ENCODE measurements at regions not wholly inside any gene's neighbourhood (a gene's known extent, or its start where the extent isn't known, plus 50 kb on each side); places are given as distances from the start of the nearest gene placed in this dataset.

GRCh38 chr17:72373910-72374741 is 253.3 kb downstream of the SOX9 start:
- Histone ChIP-seq H3K27me3 (ENCODE audit: control insufficient read depth in 1 of 2, insufficient read depth in 2 of 2, low read length in 1 of 2) (no peaks in the 10 kb centered on the region), H3K36me3 (ENCODE audit: control insufficient read depth in 1 of 2, insufficient read depth in 2 of 2, low read length in 1 of 2) (no peaks in the 10 kb centered on the region), H3K4me3 (ENCODE audit: low read length in 2 of 2) (no peak overlapping the region), H3K27ac (ENCODE audit: low read depth in 1 of 2, low read length in 2 of 2) (no peak overlapping the region), H3K4me1 (ENCODE audit: control insufficient read depth in 1 of 2, insufficient read depth in 2 of 2, low read length in 2 of 2) (no peaks in the 10 kb centered on the region), H3K9me3 (ENCODE audit: control insufficient read depth, low read length) (no peaks in the 10 kb centered on the region)
- ATAC-seq (ENCODE audit: low FRiP score) (no peak), DNase-seq (no peak)
- intact Hi-C loops (cut with DNase I) = no loop called here
- whole genome bisulfite sequencing, 2 donors = 76% methylated on average over 12 to 13 of the region's 13 CpGs

- 68 to 77% methylated on average over 16 of the region's 16 CpGs for WGBS, 2 donors
- no peaks in the 10 kb centered on the region for H3K27me3 ChIP-seq (ENCODE audit: control insufficient read depth in 1 of 2, insufficient read depth in 2 of 2, low read length in 1 of 2)
- no peaks in the 10 kb centered on the region for H3K4me1 ChIP-seq (ENCODE audit: control insufficient read depth in 1 of 2, insufficient read depth in 2 of 2, low read length in 2 of 2)
- intact Hi-C loops (cut with DNase I) = no loop called here
- ATAC-seq (ENCODE audit: low FRiP score) (no peak), DNase-seq (no peak)
- no peaks in the 10 kb centered on the region for H3K9me3 ChIP-seq (ENCODE audit: control insufficient read depth, low read length)
- no peak overlapping the region for H3K4me3 ChIP-seq (ENCODE audit: low read length in 2 of 2)
- no peak overlapping the region for H3K27ac ChIP-seq (ENCODE audit: low read depth in 1 of 2, low read length in 2 of 2)
- no peaks in the 10 kb centered on the region for H3K36me3 ChIP-seq (ENCODE audit: control insufficient read depth in 1 of 2, insufficient read depth in 2 of 2, low read length in 1 of 2)
Observed at GRCh38 chr17:72376526-72377345, 255.9 kb downstream of the SOX9 start.

GRCh38 chr17:72378414-72379390 is 257.9 kb downstream of the SOX9 start:
- Histone ChIP-seq H3K36me3 (ENCODE audit: control insufficient read depth in 1 of 2, insufficient read depth in 2 of 2, low read length in 1 of 2) (no peaks in the 10 kb centered on the region), H3K27me3 (ENCODE audit: control insufficient read depth in 1 of 2, insufficient read depth in 2 of 2, low read length in 1 of 2) (no peaks in the 10 kb centered on the region), H3K9me3 (ENCODE audit: control insufficient read depth, low read length) (no peaks in the 10 kb centered on the region), H3K4me1 (ENCODE audit: control insufficient read depth in 1 of 2, insufficient read depth in 2 of 2, low read length in 2 of 2) (no peaks in the 10 kb centered on the region), H3K27ac (ENCODE audit: low read depth in 1 of 2, low read length in 2 of 2) (no peak overlapping the region), H3K4me3 (ENCODE audit: low read length in 2 of 2) (no peak overlapping the region)
- DNase-seq (no peak), ATAC-seq (ENCODE audit: low FRiP score) (no peak)
- WGBS, 2 donors = 83 to 86% methylated on average over 23 of the region's 23 CpGs
- intact Hi-C loops (cut with DNase I) = no loop called here

GRCh38 chr17:72379516-72379915 is 258.7 kb downstream of the SOX9 start:
- Histone ChIP-seq H3K4me1 (ENCODE audit: control insufficient read depth in 1 of 2, insufficient read depth in 2 of 2, low read length in 2 of 2) (no peaks in the 10 kb centered on the region), H3K27me3 (ENCODE audit: control insufficient read depth in 1 of 2, insufficient read depth in 2 of 2, low read length in 1 of 2) (no peaks in the 10 kb centered on the region), H3K27ac (ENCODE audit: low read depth in 1 of 2, low read length in 2 of 2) (no peak overlapping the region), H3K4me3 (ENCODE audit: low read length in 2 of 2) (no peak overlapping the region), H3K9me3 (ENCODE audit: control insufficient read depth, low read length) (no peaks in the 10 kb centered on the region), H3K36me3 (ENCODE audit: control insufficient read depth in 1 of 2, insufficient read depth in 2 of 2, low read length in 1 of 2) (no peaks in the 10 kb centered on the region)
- WGBS, 2 donors = 87% methylated on average over 11 of the region's 11 CpGs
- intact Hi-C loops (cut with DNase I) = no loop called here
- DNase-seq = no peak
- ATAC-seq (ENCODE audit: low FRiP score) = no peak

GRCh38 chr17:72380120-72380519 is 259.3 kb downstream of the SOX9 start:
- H3K27me3 ChIP-seq (ENCODE audit: control insufficient read depth in 1 of 2, insufficient read depth in 2 of 2, low read length in 1 of 2) = no peaks in the 10 kb centered on the region
- H3K9me3 ChIP-seq (ENCODE audit: control insufficient read depth, low read length) = no peaks in the 10 kb centered on the region
- H3K36me3 ChIP-seq (ENCODE audit: control insufficient read depth in 1 of 2, insufficient read depth in 2 of 2, low read length in 1 of 2) = no peaks in the 10 kb centered on the region
- 94 to 96% methylated on average over 6 of the region's 6 CpGs for WGBS, 2 donors
- intact Hi-C loops (cut with DNase I) = no loop called here
- no peaks in the 10 kb centered on the region for H3K4me1 ChIP-seq (ENCODE audit: control insufficient read depth in 1 of 2, insufficient read depth in 2 of 2, low read length in 2 of 2)
- H3K27ac ChIP-seq (ENCODE audit: low read depth in 1 of 2, low read length in 2 of 2) = no peak overlapping the region
- ATAC-seq (ENCODE audit: low FRiP score) (no peak), DNase-seq (no peak)
- no peak overlapping the region for H3K4me3 ChIP-seq (ENCODE audit: low read length in 2 of 2)

GRCh38 chr17:72380737-72381136 is 259.9 kb downstream of the SOX9 start:
- Histone ChIP-seq H3K4me3 (ENCODE audit: low read length in 2 of 2) (no peak overlapping the region), H3K9me3 (ENCODE audit: control insufficient read depth, low read length) (no peaks in the 10 kb centered on the region), H3K27me3 (ENCODE audit: control insufficient read depth in 1 of 2, insufficient read depth in 2 of 2, low read length in 1 of 2) (no peaks in the 10 kb centered on the region), H3K36me3 (ENCODE audit: control insufficient read depth in 1 of 2, insufficient read depth in 2 of 2, low read length in 1 of 2) (no peaks in the 10 kb centered on the region), H3K27ac (ENCODE audit: low read depth in 1 of 2, low read length in 2 of 2) (no peak overlapping the region), H3K4me1 (ENCODE audit: control insufficient read depth in 1 of 2, insufficient read depth in 2 of 2, low read length in 2 of 2) (no peaks in the 10 kb centered on the region)
- 77 to 86% methylated on average over 1 of the region's 1 CpG for WGBS, 2 donors
- intact Hi-C loops (cut with DNase I) = no loop called here
- ATAC-seq (ENCODE audit: low FRiP score) = no peak
- no peak for DNase-seq

GRCh38 chr17:72381597-72382397 is 261.0 kb downstream of the SOX9 start:
- Histone ChIP-seq H3K27ac (ENCODE audit: low read depth in 1 of 2, low read length in 2 of 2) (no peak overlapping the region), H3K4me1 (ENCODE audit: control insufficient read depth in 1 of 2, insufficient read depth in 2 of 2, low read length in 2 of 2) (no peaks in the 10 kb centered on the region), H3K36me3 (ENCODE audit: control insufficient read depth in 1 of 2, insufficient read depth in 2 of 2, low read length in 1 of 2) (no peaks in the 10 kb centered on the region), H3K4me3 (ENCODE audit: low read length in 2 of 2) (no peak overlapping the region), H3K9me3 (ENCODE audit: control insufficient read depth, low read length) (no peaks in the 10 kb centered on the region), H3K27me3 (ENCODE audit: control insufficient read depth in 1 of 2, insufficient read depth in 2 of 2, low read length in 1 of 2) (no peaks in the 10 kb centered on the region)
- intact Hi-C loops (cut with DNase I) = no loop called here
- 80 to 83% methylated on average over 12 of the region's 12 CpGs for WGBS, 2 donors
- no peak for DNase-seq
- no peak for ATAC-seq (ENCODE audit: low FRiP score)
